GM20000 (cell line): ENCODE measurements at regions not wholly inside any gene's neighbourhood (a gene's known extent, or its start where the extent isn't known, plus 50 kb on each side); places are given as distances from the start of the nearest gene placed in this dataset.

Source experiments
- DNase-seq: peaks from one replicate; pipeline ENCODE4 v3.0.0; 2012; ENCODE audit warnings: low spot score
- TF ChIP-seq, protein P1 (sequence below): IDR thresholded peaks from 2 replicates; pipeline ENCODE4 v1.5.1; 2012; ENCODE audit warnings: mild to moderate bottlenecking, control low read depth; ENCODE audit errors: extremely low read depth, missing control alignments

DNA sequence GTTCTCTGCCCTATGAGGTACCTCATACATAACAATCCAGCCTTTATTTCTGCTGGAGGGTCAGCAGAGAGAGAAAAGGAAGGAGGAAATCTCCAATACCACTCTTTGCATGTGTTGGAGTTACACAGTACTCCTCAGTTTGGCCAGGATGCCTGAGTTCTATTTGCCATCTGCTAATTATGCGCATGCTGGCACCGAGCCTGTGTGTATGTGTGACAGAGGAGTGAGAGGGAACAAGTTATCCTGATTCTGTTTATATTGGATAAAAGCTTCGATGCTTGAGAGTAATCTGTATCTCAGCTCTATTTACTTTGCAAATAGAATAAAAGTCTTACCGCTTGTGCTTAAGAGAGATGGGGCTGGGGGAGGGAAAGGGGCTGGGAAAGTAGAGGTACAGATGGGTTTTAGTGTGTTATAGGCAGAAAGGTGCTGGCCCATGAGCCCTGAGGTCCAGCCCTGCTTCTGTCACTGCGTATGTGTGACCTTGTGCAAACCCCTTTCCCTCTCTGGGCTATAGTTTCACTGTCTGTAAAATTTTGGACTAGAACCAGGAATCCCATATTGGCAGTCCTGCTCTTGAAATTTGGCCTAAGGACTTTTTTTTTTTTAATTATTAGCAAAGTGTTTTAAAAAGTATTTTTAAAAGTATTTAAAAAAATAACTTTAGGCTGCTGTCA is 54.5 kb upstream of the PLXNA2 start:
- TF ChIP-seq, protein P1, sequence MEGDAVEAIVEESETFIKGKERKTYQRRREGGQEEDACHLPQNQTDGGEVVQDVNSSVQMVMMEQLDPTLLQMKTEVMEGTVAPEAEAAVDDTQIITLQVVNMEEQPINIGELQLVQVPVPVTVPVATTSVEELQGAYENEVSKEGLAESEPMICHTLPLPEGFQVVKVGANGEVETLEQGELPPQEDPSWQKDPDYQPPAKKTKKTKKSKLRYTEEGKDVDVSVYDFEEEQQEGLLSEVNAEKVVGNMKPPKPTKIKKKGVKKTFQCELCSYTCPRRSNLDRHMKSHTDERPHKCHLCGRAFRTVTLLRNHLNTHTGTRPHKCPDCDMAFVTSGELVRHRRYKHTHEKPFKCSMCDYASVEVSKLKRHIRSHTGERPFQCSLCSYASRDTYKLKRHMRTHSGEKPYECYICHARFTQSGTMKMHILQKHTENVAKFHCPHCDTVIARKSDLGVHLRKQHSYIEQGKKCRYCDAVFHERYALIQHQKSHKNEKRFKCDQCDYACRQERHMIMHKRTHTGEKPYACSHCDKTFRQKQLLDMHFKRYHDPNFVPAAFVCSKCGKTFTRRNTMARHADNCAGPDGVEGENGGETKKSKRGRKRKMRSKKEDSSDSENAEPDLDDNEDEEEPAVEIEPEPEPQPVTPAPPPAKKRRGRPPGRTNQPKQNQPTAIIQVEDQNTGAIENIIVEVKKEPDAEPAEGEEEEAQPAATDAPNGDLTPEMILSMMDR, result no peak
- DNase-seq, result no peak

DNA sequence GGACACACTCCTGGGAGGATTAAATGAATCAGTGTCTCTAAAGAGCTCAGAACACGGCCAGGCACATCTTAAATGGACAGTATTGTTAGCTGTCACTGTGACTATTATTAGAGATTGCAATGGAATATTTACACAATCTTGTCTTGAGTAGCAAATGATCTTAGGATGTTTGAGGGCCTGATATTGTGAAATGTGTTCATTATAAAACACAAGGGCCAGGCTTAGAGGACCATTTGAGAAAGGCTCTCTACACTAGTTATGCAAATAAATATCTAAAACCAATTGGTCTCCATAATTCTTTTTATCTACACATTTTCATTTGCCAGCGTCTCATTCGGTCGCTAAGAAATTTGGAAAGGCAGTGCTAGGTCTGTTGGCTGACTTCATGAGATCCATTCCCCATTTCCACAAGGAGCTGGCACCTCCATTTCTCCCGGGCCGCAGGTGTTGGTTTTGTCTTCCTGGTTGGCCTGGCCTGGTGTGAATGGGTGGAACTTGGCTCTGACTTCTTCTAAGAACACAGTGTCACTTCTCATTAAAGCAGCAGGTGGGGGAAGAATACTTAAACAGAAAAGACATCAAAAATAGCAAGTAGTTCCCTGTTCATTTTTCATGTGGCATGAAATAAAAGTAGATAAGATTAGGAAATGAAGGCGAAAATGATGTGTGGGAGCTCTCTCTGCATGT is 56.0 kb upstream of the PLXNA2 start:
- DNase-seq, result no peak
- TF ChIP-seq, protein P1, result no peak

DNA sequence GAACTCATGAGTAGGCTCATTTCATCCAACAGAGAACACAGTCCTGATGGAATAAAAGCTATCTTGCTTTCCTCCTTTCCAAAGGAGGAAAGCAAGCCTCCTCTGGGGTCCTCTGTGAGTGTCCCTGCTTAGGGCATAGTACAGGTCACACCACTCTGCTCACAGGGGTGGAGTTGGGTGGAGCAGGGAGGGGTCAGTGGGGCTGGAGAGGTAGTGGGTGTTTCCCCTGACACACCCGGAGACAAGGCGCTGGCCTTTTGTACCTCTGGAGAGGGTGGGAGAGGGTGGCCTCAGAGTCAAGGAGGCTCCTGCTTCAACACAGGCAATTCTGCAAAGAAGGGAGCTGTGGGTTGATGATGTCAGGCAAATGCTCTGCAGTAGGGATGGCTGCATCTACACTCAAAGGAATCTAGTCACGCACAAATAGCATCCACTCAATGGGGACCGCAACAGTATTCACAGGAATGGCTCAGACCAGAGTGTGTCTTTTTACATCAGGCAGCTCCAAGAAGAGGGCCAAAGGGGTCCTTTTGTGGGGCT is 58.6 kb upstream of the PLXNA2 start:
- TF ChIP-seq, protein P1, result no peak
- no peak for DNase-seq

DNA sequence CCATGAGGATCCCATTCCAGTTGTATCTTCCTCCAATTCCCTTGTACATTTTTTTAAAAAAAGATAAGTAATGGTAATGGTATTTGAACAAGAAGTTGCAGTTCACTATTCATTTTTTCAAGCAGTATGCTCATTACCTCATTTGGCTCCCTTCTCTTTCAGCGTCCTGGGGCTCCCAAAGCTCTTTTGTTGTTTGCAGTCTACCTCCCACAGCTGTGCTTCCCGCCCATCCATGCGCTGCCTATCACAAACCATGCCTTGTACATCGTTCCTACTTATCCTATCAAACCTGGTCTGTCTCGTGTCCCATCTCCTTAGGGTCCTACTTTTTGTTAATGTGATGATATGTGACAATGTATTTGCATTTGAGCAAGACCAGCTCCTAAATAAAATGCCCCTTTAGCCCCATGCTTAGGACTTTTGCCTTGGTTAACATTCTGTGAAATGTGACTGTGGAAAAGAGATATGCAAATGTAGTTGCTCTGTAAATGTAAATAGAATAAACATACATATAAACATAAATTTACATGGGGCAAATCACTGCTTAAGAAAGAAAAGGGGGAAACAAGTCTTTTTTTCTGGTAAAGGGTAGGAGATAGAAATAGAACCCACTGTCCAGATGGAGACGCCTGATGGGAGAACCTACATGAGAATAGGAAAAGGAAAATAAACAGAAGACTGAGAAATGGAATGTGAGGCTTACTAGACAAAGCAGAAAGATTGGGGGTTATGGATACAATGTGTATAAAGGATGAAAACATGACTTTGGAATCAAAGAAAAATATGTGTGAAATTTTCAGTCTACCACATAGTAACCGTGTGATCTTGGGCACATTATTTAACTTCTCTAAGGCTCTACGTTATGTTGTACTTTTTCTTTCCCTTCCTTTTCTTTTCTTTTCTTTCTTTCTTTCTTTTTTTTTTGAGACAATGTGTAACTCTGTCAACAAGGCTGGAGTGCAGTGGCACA is 59.8 kb upstream of the PLXNA2 start:
- DNase-seq, result no peak

DNA sequence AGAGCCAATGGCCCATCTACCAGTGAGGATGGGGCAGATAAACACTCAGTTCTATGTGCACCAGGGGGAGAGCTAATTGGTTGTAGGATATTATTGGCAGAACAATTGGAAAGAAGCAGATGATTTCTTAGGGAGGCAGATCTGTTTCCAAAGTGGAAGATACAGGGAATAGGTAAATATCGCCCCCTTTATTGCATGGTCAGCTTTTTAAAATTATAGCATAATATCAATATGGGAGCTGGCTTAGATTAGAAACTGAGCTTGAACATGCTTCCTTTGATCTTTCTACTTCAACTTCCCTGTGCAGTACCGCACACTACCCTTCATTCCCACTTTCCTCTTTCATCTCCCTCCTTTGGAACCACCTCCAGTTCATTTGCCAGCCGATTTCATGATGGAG is 64.0 kb upstream of the PLXNA2 start:
- TF ChIP-seq, protein P1, result no peak
- DNase-seq, result no peak

More for the DNA sequence above, 59.8 kb upstream of the PLXNA2 start:
- TF ChIP-seq, protein P1, result no peak

DNA sequence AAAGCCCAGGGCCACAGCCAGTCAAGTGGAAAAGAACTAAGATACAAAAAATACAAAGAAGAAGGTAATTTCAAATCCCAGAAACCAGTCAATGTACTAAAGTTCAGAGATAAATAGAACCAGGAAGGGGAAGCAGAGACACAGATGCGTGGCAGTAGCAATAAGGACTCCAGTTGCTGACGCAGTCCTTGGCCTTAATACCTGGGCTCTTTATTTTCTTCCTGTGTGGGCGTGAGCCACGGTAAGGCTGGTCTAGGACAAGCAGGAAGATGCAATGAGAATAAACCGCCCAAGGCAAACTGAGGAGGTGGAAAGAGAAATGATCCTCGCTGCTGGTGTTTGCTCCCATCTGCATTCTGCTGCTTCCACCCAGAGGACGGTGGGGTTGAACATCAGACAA is 65.6 kb upstream of the PLXNA2 start:
- DNase-seq, result no peak
- TF ChIP-seq, protein P1, result no peak
